ENCODE measurements at regions not wholly inside any gene's neighbourhood (a gene's known extent, or its start where the extent isn't known, plus 50 kb on each side); places are given as distances from the start of the nearest gene placed in this dataset.

- TF ChIP-seq CTCF (IDR thresholded peaks at IDR 0.05 in 2 of 3, conservative IDR thresholded peaks at IDR 0.05 in 1 of 3; ENCODE audit: insufficient read depth in 2 of 3, low read depth in 1 of 3, low read length in 3 of 3) (no peak), TBL1XR1 (IDR thresholded peaks at IDR 0.05; ENCODE audit: low read length in 2 of 2) (no peak), ZFP30 (CRISPR knock-in tag; IDR thresholded peaks at IDR 0.05; ENCODE audit: borderline replicate concordance) (no peak), POLR2AphosphoS5 (IDR thresholded peaks at IDR 0.05; ENCODE audit: control insufficient read depth, insufficient read depth, low read depth, low read length) (no peak)
- TF ChIP-seq, protein P1, sequence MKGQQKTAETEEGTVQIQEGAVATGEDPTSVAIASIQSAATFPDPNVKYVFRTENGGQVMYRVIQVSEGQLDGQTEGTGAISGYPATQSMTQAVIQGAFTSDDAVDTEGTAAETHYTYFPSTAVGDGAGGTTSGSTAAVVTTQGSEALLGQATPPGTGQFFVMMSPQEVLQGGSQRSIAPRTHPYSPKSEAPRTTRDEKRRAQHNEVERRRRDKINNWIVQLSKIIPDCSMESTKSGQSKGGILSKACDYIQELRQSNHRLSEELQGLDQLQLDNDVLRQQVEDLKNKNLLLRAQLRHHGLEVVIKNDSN (CRISPR knock-in tag; IDR thresholded peaks at IDR 0.05), result no peak
- TF ChIP-seq, protein P2, sequence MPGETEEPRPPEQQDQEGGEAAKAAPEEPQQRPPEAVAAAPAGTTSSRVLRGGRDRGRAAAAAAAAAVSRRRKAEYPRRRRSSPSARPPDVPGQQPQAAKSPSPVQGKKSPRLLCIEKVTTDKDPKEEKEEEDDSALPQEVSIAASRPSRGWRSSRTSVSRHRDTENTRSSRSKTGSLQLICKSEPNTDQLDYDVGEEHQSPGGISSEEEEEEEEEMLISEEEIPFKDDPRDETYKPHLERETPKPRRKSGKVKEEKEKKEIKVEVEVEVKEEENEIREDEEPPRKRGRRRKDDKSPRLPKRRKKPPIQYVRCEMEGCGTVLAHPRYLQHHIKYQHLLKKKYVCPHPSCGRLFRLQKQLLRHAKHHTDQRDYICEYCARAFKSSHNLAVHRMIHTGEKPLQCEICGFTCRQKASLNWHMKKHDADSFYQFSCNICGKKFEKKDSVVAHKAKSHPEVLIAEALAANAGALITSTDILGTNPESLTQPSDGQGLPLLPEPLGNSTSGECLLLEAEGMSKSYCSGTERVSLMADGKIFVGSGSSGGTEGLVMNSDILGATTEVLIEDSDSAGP (CRISPR knock-in tag; IDR thresholded peaks at IDR 0.05), result no peak
These were observed 238.2 kb upstream of the IRS2 start for GRCh38 chr13:110024645-110024980.
